Heart left ventricle (tissue), 16 donors: ENCODE measurements at regions not wholly inside any gene's neighbourhood (a gene's known extent, or its start where the extent isn't known, plus 50 kb on each side); places are given as distances from the start of the nearest gene placed in this dataset.
A peak's percentile ranks its signal among the peaks of the same experiment; 100 is the strongest.

Source experiments
- ATAC-seq, 4 donors: fragments of 200-7000 bp; cut with Tn5 transposase; one replicate each; pipeline ENCODE4 v1.9.1; 2020 to 2022; ENCODE audit warnings: moderate library complexity in 4 of 4, mild to moderate bottlenecking in 3 of 4, moderate number of reproducible peaks in 1 of 4
- DNase-seq, 5 donors: peaks; one replicate each; pipeline ENCODE4 v3.0.0-alpha.2; 2020
- H3K27ac ChIP-seq, 12 donors: fragments of 200-600 bp; sonication (generic) in 4 of 12; one replicate each; pipeline versions ENCODE4 v1.5.0 to v1.8.0; 2016 to 2022; ENCODE audit warnings: mild to moderate bottlenecking in 2 of 12
- H3K27me3 ChIP-seq, 9 donors: fragments of 200-600 bp; sonication (generic) in 2 of 9; one replicate each; pipeline versions ENCODE4 v1.5.1 to v1.8.0; 2016 to 2022; ENCODE audit warnings: mild to moderate bottlenecking in 3 of 9
- H3K36me3 ChIP-seq, 9 donors: fragments of 200-600 bp; sonication (generic) in 2 of 9; one replicate each; pipeline versions ENCODE4 v1.5.0 to v1.8.0; 2018 to 2022; ENCODE audit warnings: mild to moderate bottlenecking in 2 of 9
- H3K4me1 ChIP-seq, 12 donors: fragments of 200-600 bp; sonication (generic) in 4 of 12; one replicate each; pipeline versions ENCODE4 v1.5.0 to v1.8.0; 2016 to 2022; ENCODE audit warnings: mild to moderate bottlenecking in 3 of 12
- H3K4me3 ChIP-seq, 12 donors: fragments of 200-600 bp; sonication (generic) in 4 of 12; one replicate each; pipeline versions ENCODE4 v1.5.0 to v1.8.0; 2017 to 2022; ENCODE audit warnings: mild to moderate bottlenecking in 9 of 12, moderate library complexity in 4 of 12
- H3K9me3 ChIP-seq, 12 donors: fragments of 200-600 bp; sonication (generic) in 4 of 12; one replicate each; pipeline versions ENCODE4 v1.5.0 to v1.8.0; 2016 to 2022; ENCODE audit warnings: mild to moderate bottlenecking in 1 of 12
- POLR2A ChIP-seq, 2 donors: fragments of 450-650 bp; IDR thresholded peaks; one replicate each; pipeline ENCODE4 v1.6.1; 2017; ENCODE audit warnings: antibody characterized with exemption in 2 of 2, mild to moderate bottlenecking in 2 of 2, moderate library complexity in 2 of 2
- WGBS, 4 donors: extraction: QIAGEN DNeasy Blood & Tissue Kit in 2 of 4; methylation state at CpG; one replicate each; pipeline versions ENCODE4 v1.1.5 to v1.1.7; 2013 to 2018; 5-methylcytosine and 5-hydroxymethylcytosine counted together
- intact Hi-C, 10 donors: fragments of 100-400 bp; cut with DNase I; formaldehyde crosslinking; loops; one replicate each; pipeline versions ENCODE4 v1.11.1 to v1.14.2; 2022
- TF ChIP-seq, protein P1 (sequence below), 12 donors: fragments of 200-600 bp; sonication (generic) in 4 of 12; IDR thresholded peaks; one replicate each; pipeline versions ENCODE4 v1.5.0 to v1.8.0; 2018 to 2022; ENCODE audit warnings: antibody characterized with exemption in 12 of 12, mild to moderate bottlenecking in 5 of 12
- donor health status: ischemic (EF 13 %, LVEDD 7.1; RV severe dilation, severe dysfunction).
- donor health status: healthy with polysubstance abuse.
- donor health status: DM: no; HTN: yes; CAD: no.
- donor health status: DM: no; HTN: no; CAD: no.
- donor health status: ischemic (EF 25% LVEDD 6.9; RV normal size, moderate dysfunction).
- donor health status: ischemic (EF 25% LVEDD 5.7; RV mildly dilated, moderate dysfunction).
- donor health status: healthy.
- donor health status: DM: yes; HTN: yes; CAD: no.
- donor health status: ischemic (EF 35%, LVEDD 5.7; RV mildly dilated, moderate dysfunction).
- donor health status: nonischemic (EF 11% LVEDD 7.7; RV severe dilation, severe dysfunction).
- donor health status: DM: yes; HTN: yes; CAD: no.
- donor health status: PGD.
- donor health status: ischemic (EF 29% LVEDD 5.4; RV normal size, mild dysfunction).
- donor health status: nonischemic (EF 23%, LVEDD 6.1; RV moderate dilation, normal function).

GRCh38 chr10:78739444-78740053 is 329.2 kb upstream of the ZMIZ1 start:
- H3K4me3 ChIP-seq, result no peak overlapping the region
- no peaks in the 10 kb centered on the region for H3K36me3 ChIP-seq
- DNase-seq (no peak), ATAC-seq (no peak)
- H3K4me1 ChIP-seq, result peaks cover 0 to 46% (median 23%) of the 10 kb centered on the region in 12 donors
- no peaks in the 10 kb centered on the region for H3K9me3 ChIP-seq
- H3K27me3 ChIP-seq, result no peaks in the 10 kb centered on the region
- TF ChIP-seq, protein P1, sequence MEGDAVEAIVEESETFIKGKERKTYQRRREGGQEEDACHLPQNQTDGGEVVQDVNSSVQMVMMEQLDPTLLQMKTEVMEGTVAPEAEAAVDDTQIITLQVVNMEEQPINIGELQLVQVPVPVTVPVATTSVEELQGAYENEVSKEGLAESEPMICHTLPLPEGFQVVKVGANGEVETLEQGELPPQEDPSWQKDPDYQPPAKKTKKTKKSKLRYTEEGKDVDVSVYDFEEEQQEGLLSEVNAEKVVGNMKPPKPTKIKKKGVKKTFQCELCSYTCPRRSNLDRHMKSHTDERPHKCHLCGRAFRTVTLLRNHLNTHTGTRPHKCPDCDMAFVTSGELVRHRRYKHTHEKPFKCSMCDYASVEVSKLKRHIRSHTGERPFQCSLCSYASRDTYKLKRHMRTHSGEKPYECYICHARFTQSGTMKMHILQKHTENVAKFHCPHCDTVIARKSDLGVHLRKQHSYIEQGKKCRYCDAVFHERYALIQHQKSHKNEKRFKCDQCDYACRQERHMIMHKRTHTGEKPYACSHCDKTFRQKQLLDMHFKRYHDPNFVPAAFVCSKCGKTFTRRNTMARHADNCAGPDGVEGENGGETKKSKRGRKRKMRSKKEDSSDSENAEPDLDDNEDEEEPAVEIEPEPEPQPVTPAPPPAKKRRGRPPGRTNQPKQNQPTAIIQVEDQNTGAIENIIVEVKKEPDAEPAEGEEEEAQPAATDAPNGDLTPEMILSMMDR (IDR thresholded peaks at IDR 0.05), result no peak
- no peak for TF ChIP-seq POLR2A (IDR thresholded peaks at IDR 0.05)
- intact Hi-C loops, result no loop called here
- H3K27ac ChIP-seq, result no peak overlapping the region
- 93 to 100% (median 96%) methylated on average over 4 of the region's 4 CpGs for WGBS, 4 donors

DNA sequence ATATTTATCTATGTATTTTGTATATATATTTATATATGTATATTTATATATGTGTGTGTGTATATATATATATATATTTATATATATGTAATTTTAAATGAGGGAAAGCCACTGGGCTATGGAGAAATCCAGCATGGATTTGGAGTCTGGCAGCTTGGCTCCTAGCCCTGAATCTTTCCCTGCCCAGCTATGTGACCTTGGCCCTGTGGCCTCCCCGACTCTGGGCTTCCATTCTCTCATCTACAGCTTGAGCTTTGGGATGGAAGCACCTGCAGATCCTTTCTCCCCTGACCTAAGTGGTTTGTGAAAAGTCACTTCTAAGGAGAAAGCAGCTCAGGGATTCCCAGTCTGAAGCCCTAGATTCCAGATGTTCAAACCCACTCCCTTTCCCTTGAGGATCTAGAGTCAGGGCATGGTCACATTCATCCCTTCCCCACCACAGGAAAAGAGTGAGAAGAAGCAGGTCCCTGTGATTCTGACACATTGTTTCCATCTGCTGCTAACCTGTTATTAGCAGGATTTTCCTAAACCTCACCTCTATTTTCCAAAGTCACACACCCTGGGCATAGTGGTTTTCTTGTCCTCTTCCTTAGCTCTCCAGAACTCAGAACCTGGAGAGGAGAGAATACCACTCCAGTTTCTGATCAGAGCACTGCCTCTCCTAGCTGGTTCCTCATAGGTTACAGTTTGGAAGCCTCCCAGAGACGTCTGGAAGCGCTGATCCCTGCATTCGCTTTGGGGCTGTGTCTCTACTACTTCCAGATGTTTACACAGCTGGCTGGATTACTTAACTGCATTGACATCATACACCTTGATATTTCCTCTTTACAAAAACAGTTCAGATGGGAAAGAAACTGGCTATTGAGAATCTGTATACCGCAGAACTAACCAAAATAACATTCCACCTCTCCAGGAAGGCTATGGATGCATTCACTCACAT is 327.5 kb upstream of the ZMIZ1 start:
- no peak for TF ChIP-seq POLR2A (IDR thresholded peaks at IDR 0.05)
- TF ChIP-seq, protein P1 (IDR thresholded peaks at IDR 0.05), result no peak
- Histone ChIP-seq H3K36me3 (no peaks in the 10 kb centered on the region), H3K4me1 (peaks cover 5 to 63% (median 37%) of the 10 kb centered on the region in 12 donors), H3K4me3 (no peak overlapping the region), H3K9me3 (no peaks in the 10 kb centered on the region), H3K27me3 (no peaks in the 10 kb centered on the region), H3K27ac (peak overlapping the region in 6 of 12 donors; percentile 18 to 82 (median 78))
- intact Hi-C loops, result no loop called here
- 31 to 47% (median 43%) methylated on average over 5 of the region's 5 CpGs for WGBS, 4 donors
- ATAC-seq (peak in 3 of 4 donors; percentile 6 to 58 (median 9)), DNase-seq (peak in 1 of 5 donors; percentile 38)

- Histone ChIP-seq H3K4me3 (no peak overlapping the region), H3K4me1 (peaks cover 5 to 72% (median 39%) of the 10 kb centered on the region in 12 donors), H3K27me3 (no peaks in the 10 kb centered on the region), H3K36me3 (no peaks in the 10 kb centered on the region), H3K27ac (peak overlapping the region in 10 of 12 donors; percentile 52 to 82 (median 70)), H3K9me3 (no peaks in the 10 kb centered on the region)
- DNase-seq (no peak), ATAC-seq (no peak)
- intact Hi-C loops, result no loop called here
- 95 to 99% (median 98%) methylated on average over 4 to 5 of the region's 5 CpGs for WGBS, 4 donors
- TF ChIP-seq POLR2A (IDR thresholded peaks at IDR 0.05), result no peak
- TF ChIP-seq, protein P1 (IDR thresholded peaks at IDR 0.05), result no peak
These were observed 326.4 kb upstream of the ZMIZ1 start for GRCh38 chr10:78742406-78742729.
